ENCODE measurements at regions not wholly inside any gene's neighbourhood (a gene's known extent, or its start where the extent isn't known, plus 50 kb on each side); places are given as distances from the start of the nearest gene placed in this dataset.
"Not testable (repeated sequence)": the region's sequence is repeated elsewhere in the genome, so short reads cannot be mapped to it uniquely, and the experiment has no call there.

DNA sequence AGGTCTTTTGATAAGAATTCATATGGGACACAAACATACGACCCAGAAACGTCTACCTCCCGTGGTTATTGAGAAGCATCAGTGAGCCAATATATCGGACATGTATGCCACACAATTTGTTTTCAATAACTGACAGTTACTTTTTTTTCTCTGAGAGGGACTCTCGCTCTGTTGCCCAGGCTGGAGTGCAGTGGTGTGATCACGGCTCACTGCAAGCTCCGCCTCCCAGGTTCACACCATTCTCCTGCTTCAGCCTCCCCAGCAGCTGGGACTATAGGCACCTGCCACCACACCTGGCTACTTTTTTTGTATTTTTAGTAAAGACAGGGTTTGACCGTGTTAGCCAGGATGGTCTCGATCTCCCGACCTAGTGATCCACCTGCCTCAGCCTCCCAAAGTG lies 64.6 kb upstream of the ADA2 start:
- not testable (repeated sequence) for TF ChIP-seq CTCF (IDR thresholded peaks at IDR 0.05; ENCODE audit: insufficient read depth, low read length); POLR2AphosphoS5 (IDR thresholded peaks at IDR 0.05; ENCODE audit: low read depth)
- TF ChIP-seq, protein P1, sequence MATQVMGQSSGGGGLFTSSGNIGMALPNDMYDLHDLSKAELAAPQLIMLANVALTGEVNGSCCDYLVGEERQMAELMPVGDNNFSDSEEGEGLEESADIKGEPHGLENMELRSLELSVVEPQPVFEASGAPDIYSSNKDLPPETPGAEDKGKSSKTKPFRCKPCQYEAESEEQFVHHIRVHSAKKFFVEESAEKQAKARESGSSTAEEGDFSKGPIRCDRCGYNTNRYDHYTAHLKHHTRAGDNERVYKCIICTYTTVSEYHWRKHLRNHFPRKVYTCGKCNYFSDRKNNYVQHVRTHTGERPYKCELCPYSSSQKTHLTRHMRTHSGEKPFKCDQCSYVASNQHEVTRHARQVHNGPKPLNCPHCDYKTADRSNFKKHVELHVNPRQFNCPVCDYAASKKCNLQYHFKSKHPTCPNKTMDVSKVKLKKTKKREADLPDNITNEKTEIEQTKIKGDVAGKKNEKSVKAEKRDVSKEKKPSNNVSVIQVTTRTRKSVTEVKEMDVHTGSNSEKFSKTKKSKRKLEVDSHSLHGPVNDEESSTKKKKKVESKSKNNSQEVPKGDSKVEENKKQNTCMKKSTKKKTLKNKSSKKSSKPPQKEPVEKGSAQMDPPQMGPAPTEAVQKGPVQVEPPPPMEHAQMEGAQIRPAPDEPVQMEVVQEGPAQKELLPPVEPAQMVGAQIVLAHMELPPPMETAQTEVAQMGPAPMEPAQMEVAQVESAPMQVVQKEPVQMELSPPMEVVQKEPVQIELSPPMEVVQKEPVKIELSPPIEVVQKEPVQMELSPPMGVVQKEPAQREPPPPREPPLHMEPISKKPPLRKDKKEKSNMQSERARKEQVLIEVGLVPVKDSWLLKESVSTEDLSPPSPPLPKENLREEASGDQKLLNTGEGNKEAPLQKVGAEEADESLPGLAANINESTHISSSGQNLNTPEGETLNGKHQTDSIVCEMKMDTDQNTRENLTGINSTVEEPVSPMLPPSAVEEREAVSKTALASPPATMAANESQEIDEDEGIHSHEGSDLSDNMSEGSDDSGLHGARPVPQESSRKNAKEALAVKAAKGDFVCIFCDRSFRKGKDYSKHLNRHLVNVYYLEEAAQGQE (IDR thresholded peaks at IDR 0.05; ENCODE audit: insufficient replicate concordance, low read depth), result not testable (repeated sequence)

Data from HL-60 (cell line).